GM23248 (cell line): ENCODE measurements at regions not wholly inside any gene's neighbourhood (a gene's known extent, or its start where the extent isn't known, plus 50 kb on each side); places are given as distances from the start of the nearest gene placed in this dataset.
"Not testable (repeated sequence)": the region's sequence is repeated elsewhere in the genome, so short reads cannot be mapped to it uniquely, and the experiment has no call there.

ENCODE experiments used
- DNase-seq: peaks from one replicate; pipeline ENCODE4 v3.0.0-alpha.2; 2015
- H2AFZ ChIP-seq: fragments of 200-600 bp; sonication (generic); 2 replicates; pipeline ENCODE4 v1.6.1; 2016; ENCODE audit warnings: antibody characterized with exemption
- H3F3A ChIP-seq: fragments of 200-600 bp; sonication (generic); 2 replicates; pipeline ENCODE4 v1.6.1; 2016; ENCODE audit warnings: mild to moderate bottlenecking, antibody characterized with exemption, mixed run types; ENCODE audit not compliant: insufficient read depth
- H3K27ac ChIP-seq: fragments of 200-600 bp; sonication (generic); 2 replicates; pipeline ENCODE4 v1.5.1; 2016; ENCODE audit warnings: mild to moderate bottlenecking
- H3K27me3 ChIP-seq: fragments of 200-600 bp; sonication (generic); replicated peaks from 2 replicates; pipeline ENCODE4 v1.6.1; 2016; ENCODE audit warnings: mild to moderate bottlenecking; ENCODE audit not compliant: insufficient read depth
- H3K36me3 ChIP-seq: fragments of 200-600 bp; sonication (generic); 2 replicates; pipeline ENCODE4 v1.6.1; 2016; ENCODE audit warnings: low read depth, mild to moderate bottlenecking
- H3K4me1 ChIP-seq: fragments of 200-600 bp; sonication (generic); 2 replicates; pipeline ENCODE4 v1.6.1; 2016; ENCODE audit warnings: mild to moderate bottlenecking; ENCODE audit not compliant: insufficient read depth
- H3K4me2 ChIP-seq: fragments of 200-600 bp; sonication (generic); one replicate; pipeline ENCODE4 v1.6.1; 2016; ENCODE audit warnings: mild to moderate bottlenecking; ENCODE audit not compliant: unreplicated experiment
- H3K4me3 ChIP-seq: fragments of 200-600 bp; sonication (generic); 2 replicates; pipeline ENCODE4 v1.5.1; 2016; ENCODE audit warnings: mild to moderate bottlenecking
- H3K79me2 ChIP-seq: fragments of 200-600 bp; sonication (generic); 2 replicates; pipeline ENCODE4 v1.6.1; 2016; ENCODE audit warnings: mild to moderate bottlenecking; ENCODE audit not compliant: insufficient read depth
- H3K9ac ChIP-seq: fragments of 200-600 bp; sonication (generic); 2 replicates; pipeline ENCODE4 v1.6.1; 2016; ENCODE audit warnings: mild to moderate bottlenecking
- H3K9me2 ChIP-seq: fragments of 200-600 bp; sonication (generic); 2 replicates; pipeline ENCODE4 v1.6.1; 2016; ENCODE audit warnings: mixed run types, mild to moderate bottlenecking, moderate library complexity; ENCODE audit not compliant: insufficient read depth
- H3K9me3 ChIP-seq: fragments of 200-600 bp; sonication (generic); one replicate; pipeline ENCODE4 v1.6.1; 2017; ENCODE audit warnings: low read depth
- H4K20me1 ChIP-seq: fragments of 200-600 bp; sonication (generic); 2 replicates; pipeline ENCODE4 v1.6.0; 2016; ENCODE audit not compliant: insufficient read depth
- EZH2 ChIP-seq: fragments of 200-600 bp; sonication (generic); IDR thresholded peaks from 2 replicates; pipeline ENCODE4 v1.6.1; 2018; ENCODE audit warnings: antibody characterized with exemption, mild to moderate bottlenecking; ENCODE audit not compliant: insufficient read depth, poor library complexity, severe bottlenecking
- EZH2phosphoT487 ChIP-seq: fragments of 200-600 bp; sonication (generic); IDR thresholded peaks from 2 replicates; pipeline ENCODE4 v1.6.1; 2018; ENCODE audit warnings: antibody characterized with exemption, moderate library complexity, mild to moderate bottlenecking, low read depth; ENCODE audit not compliant: insufficient read depth
- WGBS, 2 experiments: methylation state at CpG; one replicate each; pipeline ENCODE4 v1.1.6; 2015 to 2017; ENCODE audit warnings: low lambda C conversion rate in 2 of 2, low coverage in 1 of 2; ENCODE audit errors: missing lambda C conversion rate in 2 of 2; 5-methylcytosine and 5-hydroxymethylcytosine counted together
- in situ Hi-C: fragments of 300-500 bp; cut with MboI; formaldehyde crosslinking; loops from 2 replicates; pipeline ENCODE4 v1.15.0; 2020

- Histone ChIP-seq H3K36me3 (no peaks in the 10 kb centered on the region), H3K9me3 (no peaks in the 10 kb centered on the region), H3K9ac (no peak overlapping the region), H3K79me2 (no peaks in the 10 kb centered on the region), H3K27ac (no peak overlapping the region), H3K4me1 (peaks cover 15% of the 10 kb centered on the region), H3K9me2 (no peaks in the 10 kb centered on the region), H3F3A (peaks cover 13% of the 10 kb centered on the region), H3K4me2 (no peak overlapping the region), H3K27me3 (no peaks in the 10 kb centered on the region), H2AFZ (no peak overlapping the region), H4K20me1 (no peaks in the 10 kb centered on the region), H3K4me3 (no peak overlapping the region)
- no peak for DNase-seq
- no peak for TF ChIP-seq EZH2
- no peak for TF ChIP-seq EZH2phosphoT487
- in situ Hi-C loops, result no loop called here
- WGBS, 2 experiments, result 81 to 89% methylated on average over 4 of the region's 4 CpGs
Observed at GRCh38 chr10:33056828-33057596, 99.0 kb upstream of the ITGB1 start.

DNA sequence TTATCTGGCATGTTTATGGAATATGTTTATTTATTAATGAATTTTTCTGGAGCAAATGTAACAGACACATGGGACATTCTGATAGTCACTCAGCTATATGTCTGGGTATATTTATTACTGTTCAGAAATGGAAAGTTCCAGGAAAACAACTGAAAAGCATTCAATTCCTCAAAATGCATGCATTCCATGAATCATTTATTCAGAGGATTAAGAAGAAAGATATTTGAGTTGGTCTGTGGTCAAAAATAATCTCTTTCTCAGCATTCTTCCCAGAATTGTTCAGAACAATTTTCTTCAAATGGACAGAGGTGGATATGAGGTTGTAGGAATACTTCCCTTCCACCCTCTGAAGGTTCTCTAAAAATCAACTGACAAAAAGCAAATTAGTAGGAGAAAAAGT lies 97.6 kb upstream of the ITGB1 start:
- no peak overlapping the region for H3K9ac ChIP-seq
- H3F3A ChIP-seq, result peaks cover 13% of the 10 kb centered on the region
- peaks cover 15% of the 10 kb centered on the region for H3K4me1 ChIP-seq
- DNase-seq, result peak; percentile 63
- in situ Hi-C loops, result no loop called here
- H2AFZ ChIP-seq, result no peak overlapping the region
- no peaks in the 10 kb centered on the region for H3K27me3 ChIP-seq
- H3K79me2 ChIP-seq, result no peaks in the 10 kb centered on the region
- no peaks in the 10 kb centered on the region for H3K36me3 ChIP-seq
- H3K27ac ChIP-seq, result peak overlapping the region; percentile 28; the same call in 1 of the 2 replicates
- H3K4me3 ChIP-seq, result no peak overlapping the region
- no peaks in the 10 kb centered on the region for H3K9me3 ChIP-seq
- H3K4me2 ChIP-seq, result peak overlapping the region; percentile 52
- no peaks in the 10 kb centered on the region for H4K20me1 ChIP-seq
- no peaks in the 10 kb centered on the region for H3K9me2 ChIP-seq
- TF ChIP-seq EZH2phosphoT487 (no peak), EZH2 (no peak)

- TF ChIP-seq EZH2 (no peak), EZH2phosphoT487 (no peak)
- no peaks in the 10 kb centered on the region for H3K9me3 ChIP-seq
- H3K27me3 ChIP-seq, result no peaks in the 10 kb centered on the region
- no peaks in the 10 kb centered on the region for H4K20me1 ChIP-seq
- no peak overlapping the region for H3K9ac ChIP-seq
- no peak overlapping the region for H3K27ac ChIP-seq
- no peak for DNase-seq
- H3K4me3 ChIP-seq, result no peak overlapping the region
- no peak overlapping the region for H2AFZ ChIP-seq
- H3K36me3 ChIP-seq, result no peaks in the 10 kb centered on the region
- H3K4me1 ChIP-seq, result peaks cover 15% of the 10 kb centered on the region
- H3K79me2 ChIP-seq, result no peaks in the 10 kb centered on the region
- no peaks in the 10 kb centered on the region for H3K9me2 ChIP-seq
- in situ Hi-C loops, result no loop called here
- H3K4me2 ChIP-seq, result no peak overlapping the region
- WGBS, 2 experiments, result 88 to 91% methylated on average over 9 of the region's 9 CpGs
- H3F3A ChIP-seq, result peaks cover 13% of the 10 kb centered on the region
Observed at GRCh38 chr10:33052915-33053810, 95.1 kb upstream of the ITGB1 start.

DNA sequence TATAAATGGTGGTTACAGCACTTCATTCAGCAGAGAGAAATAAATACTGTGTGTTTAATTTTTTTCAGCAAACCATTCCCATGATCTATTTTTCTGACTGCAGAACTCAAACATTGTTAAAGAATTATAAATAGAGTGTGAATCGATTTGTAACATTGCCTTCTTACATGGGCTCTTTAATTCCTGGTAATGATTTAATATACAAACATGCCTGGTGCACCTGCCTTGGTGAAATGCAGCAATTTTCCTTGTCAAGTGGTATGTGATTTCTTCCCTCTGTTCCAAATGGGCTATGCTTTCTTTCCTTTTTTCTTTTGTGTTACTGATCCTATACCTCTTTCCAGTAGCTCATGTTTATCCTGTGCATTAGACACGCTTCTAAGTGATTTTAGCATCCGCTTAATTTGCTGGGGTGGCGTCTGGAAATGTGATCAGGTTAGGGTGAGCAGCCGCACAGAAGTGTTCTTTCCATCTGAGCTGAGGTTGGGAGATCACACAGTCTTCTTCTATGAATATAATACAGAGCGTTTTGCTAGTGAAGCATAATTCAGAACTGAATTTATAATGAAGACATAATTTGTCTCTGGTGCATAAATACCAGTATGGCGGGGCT lies 94.3 kb upstream of the ITGB1 start:
- WGBS, 2 experiments, result 88 to 90% methylated on average over 7 of the region's 7 CpGs
- Histone ChIP-seq H3K9ac (no peak overlapping the region), H3K27ac (no peak overlapping the region), H3K4me1 (peaks cover 15% of the 10 kb centered on the region), H4K20me1 (no peaks in the 10 kb centered on the region), H3K4me2 (no peak overlapping the region), H3K79me2 (no peaks in the 10 kb centered on the region), H3K4me3 (no peak overlapping the region), H3K27me3 (no peaks in the 10 kb centered on the region), H3K9me2 (no peaks in the 10 kb centered on the region), H3F3A (peaks cover 13% of the 10 kb centered on the region), H2AFZ (no peak overlapping the region), H3K36me3 (no peaks in the 10 kb centered on the region), H3K9me3 (no peaks in the 10 kb centered on the region)
- in situ Hi-C loops, result no loop called here
- DNase-seq, result no peak
- TF ChIP-seq EZH2 (no peak), EZH2phosphoT487 (no peak)

GRCh38 chr10:33049963-33050920 lies 92.2 kb upstream of the ITGB1 start:
- H3K36me3 ChIP-seq, DNase-seq, H4K20me1 ChIP-seq, H3K4me3 ChIP-seq, H3K9me3 ChIP-seq, H2AFZ ChIP-seq, H3K9ac ChIP-seq, H3K4me2 ChIP-seq, H3K79me2 ChIP-seq, H3K9me2 ChIP-seq, H3F3A ChIP-seq, H3K27ac ChIP-seq, H3K4me1 ChIP-seq, H3K27me3 ChIP-seq, in situ Hi-C loops: not testable (repeated sequence)
- WGBS, 2 experiments, result 92 to 94% methylated on average over 26 to 33 of the region's 33 CpGs
